GM10266 (cell line): ENCODE measurements at regions not wholly inside any gene's neighbourhood (a gene's known extent, or its start where the extent isn't known, plus 50 kb on each side); places are given as distances from the start of the nearest gene placed in this dataset.
A peak's percentile ranks its signal among the peaks of the same experiment; 100 is the strongest.

ENCODE experiments used
- DNase-seq: peaks from one replicate; pipeline ENCODE4 v3.0.0; 2012; ENCODE audit errors: extremely low spot score
- CTCF ChIP-seq: IDR thresholded peaks from 2 replicates; pipeline ENCODE4 v1.5.1; 2012; ENCODE audit warnings: mild to moderate bottlenecking, low read depth; ENCODE audit not compliant: control insufficient read depth, insufficient read depth; ENCODE audit errors: missing control alignments

DNA sequence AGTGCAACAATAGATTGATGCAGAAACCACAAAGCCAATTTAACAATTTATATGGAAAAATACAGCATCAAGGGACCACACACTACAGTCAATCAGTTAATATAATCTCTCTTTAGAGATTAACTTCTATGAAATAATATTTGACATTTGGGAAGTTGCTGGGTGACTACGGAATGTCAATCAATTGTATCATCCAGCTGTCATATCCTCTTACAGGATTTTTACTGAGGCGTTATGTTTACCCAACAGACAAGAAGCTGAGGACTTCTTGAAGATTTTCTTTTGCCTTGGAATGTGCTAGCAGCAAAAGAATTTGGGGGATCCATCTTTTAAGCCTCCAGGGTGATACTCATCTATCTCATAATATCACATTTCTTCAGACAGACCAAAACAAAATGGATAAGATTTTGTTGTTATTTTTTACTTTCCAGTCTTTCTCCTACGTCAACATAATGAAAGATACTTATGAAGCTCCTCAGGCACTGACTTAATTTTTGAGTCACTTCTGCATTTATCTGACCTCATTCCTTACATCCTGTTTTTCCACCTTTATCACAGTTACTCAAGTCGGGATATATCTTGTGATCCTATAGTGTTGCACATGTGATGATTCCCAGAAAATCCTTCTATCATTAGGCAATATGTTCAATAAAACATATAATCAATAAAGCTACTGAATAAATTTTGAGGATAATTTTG is 227.2 kb upstream of the SPHKAP start:
- TF ChIP-seq CTCF, result no peak

DNA sequence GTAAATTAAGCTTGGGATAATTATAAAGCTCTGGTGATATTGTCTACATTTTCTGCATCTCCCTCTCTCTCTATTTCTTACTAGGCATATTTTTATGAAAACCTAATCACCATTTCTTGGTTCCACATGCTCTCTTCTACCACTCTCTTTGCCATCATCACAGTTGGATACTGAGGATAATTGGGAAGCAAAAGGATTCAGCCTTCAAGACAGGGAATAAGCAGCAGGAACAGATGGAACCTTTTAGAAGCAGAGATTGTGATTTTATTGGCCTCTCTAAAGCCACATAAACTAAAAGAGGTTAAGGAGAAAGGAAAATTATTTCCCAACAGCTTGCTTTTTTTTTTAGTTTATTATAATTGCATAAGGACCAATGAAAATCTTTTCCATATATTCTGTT is 226.3 kb upstream of the SPHKAP start:
- no peak for TF ChIP-seq CTCF
- no peak for DNase-seq

More for the DNA sequence above, 227.2 kb upstream of the SPHKAP start:
- no peak for DNase-seq

DNA sequence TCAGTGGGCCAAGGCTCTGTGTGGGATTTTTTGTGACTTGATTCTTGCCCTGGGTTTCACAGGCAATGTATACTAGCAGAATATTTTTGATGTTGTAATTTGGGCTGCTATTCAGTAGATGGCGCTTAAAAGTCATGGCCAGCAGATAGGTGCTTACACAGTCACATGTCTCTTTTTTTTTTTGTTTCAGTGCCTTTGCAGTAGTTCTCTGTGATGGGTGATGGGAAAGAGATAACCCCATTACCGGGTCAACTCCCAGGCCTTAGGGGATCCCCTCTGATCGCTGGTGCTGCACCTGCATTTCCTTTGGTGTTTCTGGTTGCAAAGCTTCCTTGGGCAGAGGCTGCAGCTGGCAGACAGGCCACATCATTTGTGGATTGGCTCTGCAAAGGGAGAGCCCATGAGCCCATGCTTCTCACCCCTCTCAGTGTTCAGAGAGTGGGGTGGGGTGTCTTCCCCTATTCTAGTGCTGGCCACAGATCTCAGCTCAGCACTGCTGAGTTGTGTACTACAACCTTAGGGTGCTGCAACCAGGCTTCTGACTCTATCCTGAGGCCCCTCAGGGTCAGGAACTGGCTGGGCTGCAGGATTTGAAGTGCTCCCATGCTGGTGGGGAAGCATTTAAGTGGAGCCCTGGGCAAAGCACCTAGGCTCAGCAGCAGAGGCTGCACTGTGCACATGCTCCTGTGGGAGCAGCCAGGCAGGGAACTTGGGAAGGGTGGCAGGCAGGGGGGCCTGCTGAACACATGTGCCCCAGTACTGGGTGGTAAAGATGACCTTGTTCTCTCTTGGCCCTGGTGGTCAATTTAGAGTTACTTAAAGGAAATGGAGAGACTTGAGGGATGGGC is 219.8 kb upstream of the SPHKAP start:
- DNase-seq, result no peak
- peak; percentile 11 for TF ChIP-seq CTCF

DNA sequence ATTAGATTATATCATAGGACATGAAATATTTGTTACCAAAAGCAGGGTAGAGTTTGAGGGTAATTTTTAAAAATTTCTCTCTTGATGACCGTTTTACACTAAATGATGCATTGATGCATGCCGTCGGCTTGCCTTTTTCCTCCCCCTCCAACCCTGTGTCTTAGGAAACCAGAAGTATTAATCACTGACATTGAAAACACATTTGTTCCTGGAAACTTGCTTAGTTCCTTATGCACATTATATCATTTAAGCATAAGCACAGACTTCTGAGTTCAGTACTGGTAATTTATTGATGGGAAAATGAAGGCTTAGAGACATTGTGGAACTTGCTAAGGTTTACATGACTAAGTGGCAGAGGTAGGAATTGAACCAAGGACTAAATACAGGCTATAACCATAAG is 206.3 kb upstream of the SPHKAP start:
- no peak for TF ChIP-seq CTCF
- no peak for DNase-seq

- TF ChIP-seq CTCF, result no peak
- DNase-seq, result no peak
Measured at GRCh38 chr2:228378696-228379425, 197.4 kb upstream of the SPHKAP start.

GRCh38 chr2:228378233-228378632 is 196.7 kb upstream of the SPHKAP start:
- TF ChIP-seq CTCF, result no peak
- no peak for DNase-seq

GRCh38 chr2:228377533-228377932 is 196.0 kb upstream of the SPHKAP start:
- no peak for TF ChIP-seq CTCF
- no peak for DNase-seq
